Right kidney (tissue), 1 donor: ENCODE measurements at regions not wholly inside any gene's neighbourhood (a gene's known extent, or its start where the extent isn't known, plus 50 kb on each side); places are given as distances from the start of the nearest gene placed in this dataset.
"Not testable (repeated sequence)": the region's sequence is repeated elsewhere in the genome, so short reads cannot be mapped to it uniquely, and the experiment has no call there.

ENCODE experiments used
- DNase-seq: peaks from one replicate; pipeline ENCODE4 v3.0.0-alpha.2; 2016

GRCh38 chr2:3115301-3116042 lies 262.1 kb downstream of the EIPR1 start:
- DNase-seq = no peak

GRCh38 chr2:3114406-3115185 lies 263.0 kb downstream of the EIPR1 start:
- no peak for DNase-seq

- DNase-seq = no peak
Observed at GRCh38 chr2:3113769-3114168, 263.8 kb downstream of the EIPR1 start.

DNA sequence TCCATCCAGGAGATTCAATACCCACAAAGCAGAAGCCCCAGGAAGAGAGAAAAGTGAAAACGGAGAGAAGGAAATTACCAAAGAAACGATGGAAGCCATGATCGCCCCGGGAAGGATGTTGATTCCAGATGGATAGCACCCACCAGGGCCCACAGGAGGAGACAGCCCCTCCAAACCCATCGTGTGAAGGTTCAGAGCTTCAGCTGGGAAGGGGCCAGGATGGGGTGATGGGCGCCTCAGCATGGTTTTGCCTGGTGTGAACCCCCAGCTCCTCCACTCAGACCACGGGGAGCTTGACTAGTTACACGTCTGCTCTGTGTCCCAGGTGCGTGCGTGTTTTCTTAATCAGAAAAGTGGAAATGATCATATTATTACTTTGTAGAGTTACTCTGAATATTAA lies 264.5 kb downstream of the EIPR1 start:
- no peak for DNase-seq

- no peak for DNase-seq
Observed at GRCh38 chr2:3112553-3112952, 265.1 kb downstream of the EIPR1 start.

GRCh38 chr2:3112131-3112530 lies 265.5 kb downstream of the EIPR1 start:
- DNase-seq = no peak

GRCh38 chr2:3110994-3111666 lies 266.5 kb downstream of the EIPR1 start:
- DNase-seq = no peak

GRCh38 chr2:3110555-3110954 lies 267.1 kb downstream of the EIPR1 start:
- DNase-seq = no peak

DNA sequence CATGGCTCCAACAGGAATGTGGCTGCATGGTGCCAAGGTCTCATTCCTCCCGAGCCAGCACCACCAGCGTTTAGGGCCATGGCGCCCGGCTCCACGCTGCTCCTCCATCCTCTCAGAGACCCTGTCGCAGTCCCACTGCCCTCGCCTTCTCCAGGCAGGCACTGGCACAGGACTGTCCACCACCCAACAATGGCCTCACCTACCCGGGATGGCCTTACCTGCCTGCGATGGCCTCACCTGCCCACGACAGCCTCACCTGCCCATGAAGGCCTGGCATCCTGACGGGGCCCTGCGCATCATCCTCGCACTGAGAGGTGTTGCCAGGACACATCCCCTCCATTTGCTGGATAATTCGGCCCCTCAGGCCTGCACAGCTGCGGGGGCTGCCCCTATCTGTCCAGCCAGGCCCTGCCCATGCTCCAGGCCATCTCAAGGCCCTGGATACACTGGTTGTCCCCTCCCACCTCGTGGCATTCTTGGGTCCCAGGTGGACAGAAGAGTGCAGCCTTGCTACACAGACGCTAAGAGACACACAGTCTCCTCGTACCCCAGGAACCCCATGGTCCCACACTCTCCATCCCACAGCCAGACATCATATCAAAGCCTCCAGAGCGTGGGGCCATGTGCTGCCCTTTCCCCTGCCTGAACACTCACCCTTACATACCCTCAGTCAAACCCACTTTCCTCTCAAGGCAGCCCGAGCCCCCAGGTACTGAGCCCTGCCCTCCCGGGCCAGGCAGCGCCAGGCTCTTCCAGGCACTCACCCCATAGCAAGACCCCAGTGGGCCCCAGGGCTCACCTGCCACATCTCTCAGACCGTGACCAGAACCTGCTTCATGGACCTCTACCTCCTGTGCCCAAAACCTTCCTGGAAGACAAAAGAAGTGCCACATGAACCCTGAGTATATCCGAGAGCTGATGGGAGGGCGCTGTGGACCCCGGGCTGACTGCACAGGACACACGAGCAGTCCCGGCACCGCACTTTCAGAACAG lies 268.6 kb downstream of the EIPR1 start:
- DNase-seq = no peak

DNA sequence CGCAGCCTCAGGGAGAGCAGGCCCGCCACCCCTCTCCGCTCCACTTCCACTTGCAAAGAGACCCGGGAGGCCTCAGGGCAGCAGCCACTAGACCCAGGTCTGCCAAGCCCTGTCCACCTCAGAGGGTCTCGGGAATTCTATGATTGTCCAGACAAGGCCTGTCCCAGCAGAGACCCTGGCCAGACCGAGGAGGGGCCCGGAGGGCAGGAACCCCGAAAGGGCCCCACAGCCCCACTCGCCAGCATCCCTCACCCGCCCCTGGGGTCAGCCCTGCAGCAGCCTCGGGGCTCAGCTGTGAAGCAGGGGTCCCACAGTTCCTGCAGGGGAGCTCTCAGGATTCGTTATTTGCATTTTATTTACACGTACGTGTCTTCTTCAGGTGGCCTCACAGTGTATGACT lies 269.5 kb downstream of the EIPR1 start:
- DNase-seq = no peak

- DNase-seq = no peak
Observed at GRCh38 chr2:3107567-3107966, 270.1 kb downstream of the EIPR1 start.

DNA sequence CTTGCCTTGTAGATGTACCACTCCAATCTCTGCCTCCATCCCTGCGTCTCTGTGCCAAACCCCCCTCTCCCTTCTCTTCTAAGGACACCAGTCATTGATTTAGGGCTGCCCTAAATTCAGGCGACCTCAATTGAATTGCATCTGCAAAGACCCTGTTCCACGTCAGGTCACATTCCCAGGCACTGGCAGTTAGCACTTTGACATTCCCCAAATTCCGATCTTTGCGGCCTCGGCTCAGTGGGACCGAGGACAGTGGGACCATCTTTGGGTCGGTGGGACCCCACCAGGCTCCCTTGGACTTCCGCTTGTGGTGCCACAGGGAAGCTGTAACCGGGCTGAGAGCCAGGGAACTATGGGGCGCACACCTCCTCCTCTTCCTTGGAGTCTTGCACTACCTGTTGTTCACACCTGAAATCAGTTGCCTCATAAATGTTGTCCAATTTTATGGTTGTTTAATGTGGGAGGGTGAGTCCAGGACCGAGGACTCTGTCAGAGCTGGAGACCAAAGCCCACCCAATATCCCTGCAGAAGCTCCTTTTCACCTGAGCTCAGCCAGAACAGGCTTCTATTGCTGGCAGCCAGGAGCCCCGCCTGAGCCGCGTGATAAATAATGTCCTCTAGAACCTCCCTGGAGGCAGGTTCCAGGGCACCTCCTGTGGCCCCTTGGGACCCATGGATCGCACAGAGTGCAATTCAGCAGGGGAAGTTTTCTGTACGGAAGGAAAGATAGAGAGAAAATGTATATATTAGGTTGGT lies 271.6 kb downstream of the EIPR1 start:
- DNase-seq = no peak

GRCh38 chr2:3104958-3105813 lies 272.4 kb downstream of the EIPR1 start:
- DNase-seq = not testable (repeated sequence)

DNA sequence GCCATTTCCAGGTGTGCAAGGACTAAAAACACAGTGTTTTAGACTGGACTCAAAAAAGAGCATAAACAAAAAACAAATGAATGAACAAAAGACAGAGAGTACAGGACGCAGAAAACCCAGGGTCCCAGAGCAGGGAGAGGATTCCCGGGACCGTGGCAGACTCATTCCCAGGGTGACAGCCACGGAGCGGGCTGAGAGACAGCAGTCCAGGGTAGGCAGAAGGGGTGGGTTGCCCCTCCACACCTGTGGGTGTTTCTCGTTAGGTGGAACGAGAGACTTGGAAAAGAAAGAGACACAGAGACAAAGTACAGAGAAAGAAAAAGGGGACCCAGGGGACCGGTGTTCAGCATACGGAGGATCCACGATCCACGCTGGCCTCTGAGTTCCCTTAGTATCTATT lies 273.4 kb downstream of the EIPR1 start:
- DNase-seq = no peak

DNA sequence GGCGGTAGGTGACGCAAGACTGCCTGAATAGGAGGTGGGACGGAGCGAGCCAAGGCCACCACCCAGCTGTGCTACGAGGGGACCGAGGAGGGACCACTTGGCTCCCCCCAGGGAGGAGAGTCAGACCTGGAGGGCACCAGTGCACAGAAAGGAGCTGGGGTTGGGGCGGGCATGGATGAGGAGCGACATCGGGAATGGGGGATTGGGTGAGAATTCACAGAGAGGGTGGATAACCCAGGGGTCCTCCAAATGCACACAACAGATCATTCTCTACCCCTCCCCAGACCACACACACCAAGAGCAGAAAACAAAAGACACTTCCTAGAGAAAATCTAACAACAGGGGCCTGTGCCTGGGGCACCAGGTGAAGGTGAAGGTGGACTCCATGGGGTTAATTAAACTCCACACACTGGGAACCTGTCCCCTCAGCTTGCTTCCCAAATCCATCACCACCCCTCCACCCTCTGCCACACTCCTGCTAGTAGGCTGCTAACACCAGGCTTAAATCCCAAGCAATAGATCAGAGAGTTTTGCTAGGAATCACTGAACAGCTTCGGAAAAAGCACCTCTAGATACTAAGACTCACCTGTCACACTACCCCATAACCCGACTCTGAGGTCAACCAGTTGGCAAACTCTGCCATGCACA lies 274.6 kb downstream of the EIPR1 start:
- no peak for DNase-seq

- DNase-seq = no peak
Observed at GRCh38 chr2:3102081-3102921, 275.3 kb downstream of the EIPR1 start.

DNA sequence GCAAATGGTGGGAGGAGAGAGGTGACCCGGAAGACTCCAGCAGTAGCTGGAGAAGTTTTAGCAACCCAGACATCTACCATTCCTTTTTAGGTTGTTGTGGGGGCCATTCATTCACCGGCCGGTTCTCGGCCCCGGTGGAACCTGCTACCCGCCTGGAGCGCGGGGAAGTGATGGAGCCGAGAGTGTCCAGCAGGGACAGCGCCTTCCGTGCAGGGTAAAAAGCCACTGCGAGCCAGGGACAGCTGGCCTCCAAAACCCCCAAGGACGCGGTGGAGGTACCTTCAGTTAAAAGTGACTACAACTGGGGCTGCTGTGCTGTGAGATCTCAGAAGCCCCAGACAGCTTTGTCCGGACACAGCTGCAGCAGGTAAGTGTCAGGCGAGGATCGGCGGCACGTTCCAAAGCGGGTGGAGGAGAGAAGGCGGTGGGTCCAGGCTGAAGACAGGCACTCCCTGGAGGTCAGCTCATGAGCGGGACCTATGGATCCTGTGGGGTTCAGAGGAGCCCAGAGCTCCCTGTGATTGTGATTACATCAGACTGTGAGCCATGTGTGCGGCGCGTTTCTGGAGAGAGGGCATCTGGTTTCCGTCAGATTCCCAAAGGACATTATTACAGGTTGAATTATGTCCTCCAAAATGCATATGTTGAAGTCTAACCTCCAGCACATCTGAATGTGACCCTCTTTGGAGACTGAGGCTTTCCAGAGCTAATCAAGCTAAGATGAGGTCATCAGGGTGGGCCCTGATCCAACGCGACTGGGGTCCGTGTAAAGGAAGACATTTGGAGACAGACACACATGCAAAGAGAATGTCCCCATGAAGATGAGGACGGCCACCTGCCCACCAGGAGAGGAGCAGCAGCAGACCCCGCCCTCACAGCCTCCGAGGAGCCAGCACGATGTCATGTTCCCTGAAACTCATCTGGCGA lies 276.3 kb downstream of the EIPR1 start:
- no peak for DNase-seq

DNA sequence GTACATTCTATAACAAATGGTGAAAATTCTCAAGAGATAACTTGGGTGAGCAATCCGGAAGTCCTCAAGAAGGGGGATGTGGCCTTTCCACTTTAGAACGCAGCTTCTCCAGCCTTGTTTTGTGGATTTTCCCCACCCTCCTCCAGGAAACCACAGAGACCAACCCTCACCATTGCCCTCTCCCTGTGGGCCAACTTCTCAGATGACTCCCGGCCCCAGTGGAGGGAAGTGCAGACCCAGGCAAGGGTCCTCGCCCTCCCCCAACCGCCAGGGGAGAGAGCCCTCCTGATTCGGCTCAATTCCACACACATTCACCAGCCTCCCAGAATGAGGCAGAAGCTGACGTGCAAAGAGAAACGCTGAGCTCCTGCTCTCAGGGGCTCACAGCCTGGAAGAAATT lies 277.2 kb downstream of the EIPR1 start:
- no peak for DNase-seq
